A549 (cell line): ENCODE measurements at regions not wholly inside any gene's neighbourhood (a gene's known extent, or its start where the extent isn't known, plus 50 kb on each side); places are given as distances from the start of the nearest gene placed in this dataset.

ENCODE experiments used
- ATAC-seq, 2 experiments: fragments of 200-7000 bp in 1 of 2; fragments of >200 bp in 1 of 2; cut with Nextera tagmentation in 1 of 2; cut with Tn5 transposase in 1 of 2; 3 replicates each; pipeline versions ENCODE4 v1.8.0 to v1.9.1; 2018 to 2020; ENCODE audit warnings: mild to moderate bottlenecking in 1 of 2, moderate library complexity in 1 of 2
- CTCF ChIA-PET: fragments of 300-600 bp; sonication (Branson Sonifier 250); formaldehyde crosslinking; extraction: SDS; loops from one replicate; lab custom pipeline; 2021; ENCODE audit warnings: antibody characterized with exemption, inconsistent platforms; lab: Yijun Ruan, JAX
- POLR2A ChIA-PET: fragments of 350-600 bp; formaldehyde crosslinking; extraction: SDS; loops from one replicate; lab custom pipeline; 2021; ENCODE audit warnings: antibody characterized with exemption, inconsistent platforms; lab: Yijun Ruan, JAX
- DNase-seq, 2 experiments: peaks; one replicate each; pipeline versions ENCODE4 v3.0.0 to v3.0.0-alpha.2; 2011 to 2016; ENCODE audit warnings: low read depth in 1 of 2, low spot score in 1 of 2
- FAIRE-seq: peaks from 2 replicates; lab custom pipeline; 2011; peaks lifted over from hg19 to GRCh38; lab: Jason Lieb, UNC
- H3K27ac ChIP-seq, 2 experiments: fragments of >200 bp; sonication (Bioruptor Twin); formaldehyde crosslinking; 3 replicates each; pipeline ENCODE4 v1.5.1; 2016 to 2017
- H3K4me1 ChIP-seq: fragments of >200 bp; sonication (Bioruptor Twin); formaldehyde crosslinking; 3 replicates; pipeline ENCODE4 v1.6.1; 2016
- H3K4me2 ChIP-seq: fragments of >200 bp; sonication (Bioruptor Twin); formaldehyde crosslinking; 3 replicates; pipeline ENCODE4 v1.6.1; 2016
- H3K4me3 ChIP-seq: fragments of >200 bp; sonication (Bioruptor Twin); formaldehyde crosslinking; 3 replicates; pipeline ENCODE4 v1.5.1; 2016
- H3K9me3 ChIP-seq: fragments of >200 bp; sonication (Bioruptor Twin); formaldehyde crosslinking; 3 replicates; pipeline ENCODE4 v1.6.1; 2016
- BCL3 ChIP-seq: fragments of >200 bp; sonication (Bioruptor Twin); formaldehyde crosslinking; IDR thresholded peaks from 3 replicates; pipeline ENCODE4 v1.6.1; 2016
- BHLHE40 ChIP-seq: IDR thresholded peaks from 2 replicates; pipeline ENCODE4 v1.6.1; 2012; ENCODE audit warnings: low read depth, low read length, inconsistent platforms
- CEBPB ChIP-seq, 2 experiments: fragments of >200 bp in 1 of 2; sonication (Bioruptor Twin) in 1 of 2; formaldehyde crosslinking in 1 of 2; IDR thresholded peaks; 2 replicates each; pipeline ENCODE4 v1.6.1; 2012 to 2016
- CHD4 ChIP-seq: fragments of 200-600 bp; sonication (generic); IDR thresholded peaks from 2 replicates; pipeline ENCODE4 v1.6.1; 2016; ENCODE audit warnings: antibody characterized with exemption, mild to moderate bottlenecking, borderline replicate concordance
- CTCF ChIP-seq: fragments of >200 bp; sonication (Bioruptor Twin); formaldehyde crosslinking; IDR thresholded peaks from 3 replicates; pipeline ENCODE4 v1.5.1; 2016
- EHMT2 ChIP-seq: fragments of 200-600 bp; sonication (generic); IDR thresholded peaks from 2 replicates; pipeline ENCODE4 v1.6.1; 2016; ENCODE audit warnings: antibody characterized with exemption, low read depth, mild to moderate bottlenecking, moderate library complexity
- FOXS1 ChIP-seq: fragments of 250-450 bp; sonication (Bioruptor Pico); IDR thresholded peaks from 2 replicates; pipeline ENCODE4 v1.5.0; 2020; ENCODE audit warnings: mild to moderate bottlenecking, moderate library complexity
- GATA3 ChIP-seq: IDR thresholded peaks from 2 replicates; pipeline ENCODE4 v1.6.1; 2012; ENCODE audit warnings: borderline replicate concordance
- HDAC2 ChIP-seq: fragments of 200-600 bp; sonication (generic); IDR thresholded peaks from 2 replicates; pipeline ENCODE4 v1.6.1; 2016
- HEYL ChIP-seq: fragments of 250-450 bp; sonication (Bioruptor Pico); IDR thresholded peaks from 2 replicates; pipeline ENCODE4 v1.8.0; 2021; ENCODE audit warnings: mild to moderate bottlenecking, moderate library complexity
- HOXA7 ChIP-seq: fragments of 250-450 bp; sonication (Bioruptor Pico); IDR thresholded peaks from 2 replicates; pipeline ENCODE4 v1.5.0; 2020; ENCODE audit warnings: mild to moderate bottlenecking, moderate library complexity
- HOXB13 ChIP-seq: fragments of 250-450 bp; sonication (Bioruptor Pico); IDR thresholded peaks from 2 replicates; pipeline ENCODE4 v1.5.0; 2020; ENCODE audit warnings: low read depth, mild to moderate bottlenecking, moderate library complexity
- JUN ChIP-seq, 2 experiments: fragments of >200 bp; sonication (Bioruptor Twin); formaldehyde crosslinking; IDR thresholded peaks; 2 replicates in 1 of 2; 3 replicates in 1 of 2; pipeline ENCODE4 v1.6.1; 2016 to 2017
- KDM1A ChIP-seq: fragments of 200-600 bp; sonication (generic); IDR thresholded peaks from 2 replicates; pipeline ENCODE4 v1.6.1; 2016; ENCODE audit warnings: low read depth, mild to moderate bottlenecking
- KDM5A ChIP-seq: fragments of 200-600 bp; sonication (generic); IDR thresholded peaks from 2 replicates; pipeline ENCODE4 v1.6.1; 2016; ENCODE audit warnings: antibody characterized with exemption, mild to moderate bottlenecking
- MAX ChIP-seq: IDR thresholded peaks from 2 replicates; pipeline ENCODE4 v1.6.1; 2012
- MYC ChIP-seq: IDR thresholded peaks from 2 replicates; pipeline ENCODE4 v1.6.1; 2012; ENCODE audit warnings: mild to moderate bottlenecking, inconsistent platforms, low read length, improper control_type of control experiment, borderline replicate concordance
- NR3C1 ChIP-seq: fragments of >200 bp; sonication (Bioruptor Twin); formaldehyde crosslinking; IDR thresholded peaks from 3 replicates; pipeline ENCODE4 v1.6.1; 2017
- PBX3 ChIP-seq: IDR thresholded peaks from 2 replicates; pipeline ENCODE4 v1.6.1; 2012
- RAD21 ChIP-seq, 2 experiments: fragments of >200 bp in 1 of 2; sonication (Bioruptor Twin) in 1 of 2; formaldehyde crosslinking in 1 of 2; IDR thresholded peaks in 1 of 2; conservative IDR thresholded peaks in 1 of 2; 2 replicates in 1 of 2; 3 replicates in 1 of 2; pipeline ENCODE4 v1.6.1; 2012 to 2018; ENCODE audit warnings: inconsistent platforms in 1 of 2
- RCOR1 ChIP-seq: fragments of 150-350 bp; IDR thresholded peaks from 2 replicates; pipeline ENCODE4 v1.6.1; 2014; ENCODE audit warnings: antibody characterized with exemption, low read length, low read depth
- TFCP2L1 ChIP-seq: fragments of 250-450 bp; sonication (Bioruptor Pico); IDR thresholded peaks from 2 replicates; pipeline ENCODE4 v1.5.0; 2021; ENCODE audit warnings: mild to moderate bottlenecking
- ZNF302 ChIP-seq: fragments of 250-450 bp; sonication (Bioruptor Pico); IDR thresholded peaks from 2 replicates; pipeline ENCODE4 v1.9.0; 2021; ENCODE audit warnings: inconsistent platforms, mild to moderate bottlenecking, moderate library complexity
- ZSCAN20 ChIP-seq: fragments of 250-450 bp; sonication (Bioruptor Pico); IDR thresholded peaks from 2 replicates; pipeline ENCODE4 v1.8.0; 2022; ENCODE audit warnings: mild to moderate bottlenecking, moderate library complexity
- WGBS: methylation state at CpG from one replicate; pipeline ENCODE4 v1.1.6; 2017; ENCODE audit errors: missing lambda C conversion rate; 5-methylcytosine and 5-hydroxymethylcytosine counted together
- TF ChIP-seq, protein P1 (sequence below): fragments of 200-600 bp; sonication (generic); IDR thresholded peaks from 2 replicates; pipeline ENCODE4 v1.6.1; 2016; ENCODE audit warnings: antibody characterized with exemption, mild to moderate bottlenecking, moderate library complexity
- TF ChIP-seq, protein P2 (sequence below): IDR thresholded peaks from 2 replicates; pipeline ENCODE4 v1.6.1; 2012; ENCODE audit warnings: low read depth, borderline replicate concordance

DNA sequence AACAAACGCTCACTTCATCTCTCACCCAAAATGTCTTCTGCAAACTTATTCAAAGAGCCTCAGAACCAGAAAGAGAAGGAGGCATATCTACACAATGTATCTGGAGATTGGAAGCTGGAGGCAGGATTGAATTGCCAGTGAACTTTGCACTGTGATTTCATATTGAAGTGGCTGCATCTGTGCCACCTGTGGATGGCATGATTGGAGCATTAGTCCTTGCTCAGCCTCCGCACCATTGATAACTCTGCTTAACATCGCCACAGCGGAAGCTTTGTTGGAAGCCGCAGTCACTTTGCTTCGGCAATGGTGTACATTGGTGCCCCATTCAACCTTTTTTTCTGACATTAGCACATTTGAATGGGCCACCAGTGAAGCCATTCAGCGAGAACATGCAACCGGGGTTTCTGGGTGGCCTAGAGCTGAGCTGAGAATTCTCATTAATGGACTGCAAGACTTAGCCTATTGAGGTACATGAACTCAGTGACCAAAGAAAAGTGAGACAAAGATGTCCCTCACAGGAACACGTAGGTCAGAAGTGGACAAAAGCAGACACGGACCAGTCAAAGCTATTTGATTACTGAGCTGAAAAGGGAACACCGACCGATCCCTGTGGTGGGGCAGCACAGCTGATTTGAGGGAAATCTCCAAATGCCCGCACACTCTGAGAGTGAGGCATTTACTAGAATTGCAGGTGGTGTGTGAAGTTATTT lies 130.4 kb downstream of the BRMS1L start:
- ChIA-PET CTCF (interaction anchor here (1.0 to 1.7 kb wide), 3 partner anchors 10 to 114 kb away, joined by 3 to 6 read pairs (median 3); no protein-coding TSS in a partner anchor), POLR2A (no interaction called here)
- Histone ChIP-seq H3K4me2 (no peak overlapping the region), H3K4me1 (peaks cover 12% of the 10 kb centered on the region; the same call in 2 of the 3 replicates), H3K4me3 (no peak overlapping the region), H3K9me3 (no peaks in the 10 kb centered on the region), H3K27ac (no peak overlapping the region)
- ATAC-seq (no peak), FAIRE-seq (no peak), DNase-seq (no peak)
- 82% methylated on average over 13 of the region's 13 CpGs for WGBS
- TF ChIP-seq KDM5A (no peak), RCOR1 (no peak), HOXB13 (CRISPR knock-in tag) (no peak), KDM1A (no peak), CTCF (no peak), ZNF302 (CRISPR knock-in tag) (no peak), GATA3 (no peak), RAD21 (conservative IDR thresholded peaks at IDR 0.05 in 1 of 2, IDR thresholded peaks at IDR 0.05 in 1 of 2) (no peak), MYC (no peak), MAX (no peak), HEYL (CRISPR knock-in tag) (no peak), HDAC2 (no peak), PBX3 (no peak), TFCP2L1 (CRISPR knock-in tag) (no peak)
- TF ChIP-seq, protein P1, sequence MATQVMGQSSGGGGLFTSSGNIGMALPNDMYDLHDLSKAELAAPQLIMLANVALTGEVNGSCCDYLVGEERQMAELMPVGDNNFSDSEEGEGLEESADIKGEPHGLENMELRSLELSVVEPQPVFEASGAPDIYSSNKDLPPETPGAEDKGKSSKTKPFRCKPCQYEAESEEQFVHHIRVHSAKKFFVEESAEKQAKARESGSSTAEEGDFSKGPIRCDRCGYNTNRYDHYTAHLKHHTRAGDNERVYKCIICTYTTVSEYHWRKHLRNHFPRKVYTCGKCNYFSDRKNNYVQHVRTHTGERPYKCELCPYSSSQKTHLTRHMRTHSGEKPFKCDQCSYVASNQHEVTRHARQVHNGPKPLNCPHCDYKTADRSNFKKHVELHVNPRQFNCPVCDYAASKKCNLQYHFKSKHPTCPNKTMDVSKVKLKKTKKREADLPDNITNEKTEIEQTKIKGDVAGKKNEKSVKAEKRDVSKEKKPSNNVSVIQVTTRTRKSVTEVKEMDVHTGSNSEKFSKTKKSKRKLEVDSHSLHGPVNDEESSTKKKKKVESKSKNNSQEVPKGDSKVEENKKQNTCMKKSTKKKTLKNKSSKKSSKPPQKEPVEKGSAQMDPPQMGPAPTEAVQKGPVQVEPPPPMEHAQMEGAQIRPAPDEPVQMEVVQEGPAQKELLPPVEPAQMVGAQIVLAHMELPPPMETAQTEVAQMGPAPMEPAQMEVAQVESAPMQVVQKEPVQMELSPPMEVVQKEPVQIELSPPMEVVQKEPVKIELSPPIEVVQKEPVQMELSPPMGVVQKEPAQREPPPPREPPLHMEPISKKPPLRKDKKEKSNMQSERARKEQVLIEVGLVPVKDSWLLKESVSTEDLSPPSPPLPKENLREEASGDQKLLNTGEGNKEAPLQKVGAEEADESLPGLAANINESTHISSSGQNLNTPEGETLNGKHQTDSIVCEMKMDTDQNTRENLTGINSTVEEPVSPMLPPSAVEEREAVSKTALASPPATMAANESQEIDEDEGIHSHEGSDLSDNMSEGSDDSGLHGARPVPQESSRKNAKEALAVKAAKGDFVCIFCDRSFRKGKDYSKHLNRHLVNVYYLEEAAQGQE = no peak

DNA sequence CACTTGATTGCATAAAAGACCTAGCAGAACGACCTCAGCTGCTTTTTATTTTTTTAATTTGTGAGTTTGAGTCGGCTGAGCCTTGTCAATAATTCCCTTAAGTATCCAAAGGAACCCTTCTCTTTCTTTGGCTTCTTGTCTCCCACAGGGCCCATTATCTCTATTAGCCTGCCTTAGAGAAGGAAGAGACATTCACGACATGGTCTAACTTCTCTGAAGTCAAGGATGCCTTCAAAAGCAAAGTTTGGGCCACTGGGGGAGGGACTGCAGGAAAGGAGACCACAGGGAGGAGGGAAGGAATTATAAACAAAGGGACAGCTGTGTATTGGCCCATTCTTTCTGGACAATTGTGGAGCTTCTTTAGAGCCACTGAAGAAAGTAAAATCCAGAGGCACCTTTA lies 126.4 kb downstream of the BRMS1L start:
- Histone ChIP-seq H3K4me3 (no peak overlapping the region), H3K9me3 (no peaks in the 10 kb centered on the region), H3K27ac (no peak overlapping the region), H3K4me1 (peaks cover 9% of the 10 kb centered on the region; the same call in 1 of the 3 replicates), H3K4me2 (no peak overlapping the region)
- CTCF ChIA-PET = no interaction called here
- POLR2A ChIA-PET = no interaction called here
- ATAC-seq = no peak
- no peak for FAIRE-seq
- no peak for DNase-seq
- WGBS = 44% methylated on average over 3 of the region's 3 CpGs
- TF ChIP-seq BCL3 (no peak), ZNF302 (CRISPR knock-in tag) (no peak), JUN (IDR thresholded peaks at IDR 0.05) (no peak), EHMT2 (no peak), RAD21 (conservative IDR thresholded peaks at IDR 0.05 in 1 of 2, IDR thresholded peaks at IDR 0.05 in 1 of 2) (no peak), CTCF (no peak), HOXA7 (CRISPR knock-in tag) (no peak), CHD4 (no peak), MYC (no peak), FOXS1 (no peak), BHLHE40 (no peak), ZSCAN20 (CRISPR knock-in tag) (no peak), NR3C1 (no peak), CEBPB (IDR thresholded peaks at IDR 0.05) (no peak)
- TF ChIP-seq, protein P2, sequence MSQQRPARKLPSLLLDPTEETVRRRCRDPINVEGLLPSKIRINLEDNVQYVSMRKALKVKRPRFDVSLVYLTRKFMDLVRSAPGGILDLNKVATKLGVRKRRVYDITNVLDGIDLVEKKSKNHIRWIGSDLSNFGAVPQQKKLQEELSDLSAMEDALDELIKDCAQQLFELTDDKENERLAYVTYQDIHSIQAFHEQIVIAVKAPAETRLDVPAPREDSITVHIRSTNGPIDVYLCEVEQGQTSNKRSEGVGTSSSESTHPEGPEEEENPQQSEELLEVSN = no peak
